NCI-H345 treated with DMSO at 0.1 percent for 48 hours (cell line): ENCODE measurements at regions not wholly inside any gene's neighbourhood (a gene's known extent, or its start where the extent isn't known, plus 50 kb on each side); places are given as distances from the start of the nearest gene placed in this dataset.

Source experiments
- DNase-seq: peaks from one replicate; lab custom pipeline; 2025; ENCODE audit not compliant: unreplicated experiment; lab: John Stamatoyannopoulos, UW

DNA sequence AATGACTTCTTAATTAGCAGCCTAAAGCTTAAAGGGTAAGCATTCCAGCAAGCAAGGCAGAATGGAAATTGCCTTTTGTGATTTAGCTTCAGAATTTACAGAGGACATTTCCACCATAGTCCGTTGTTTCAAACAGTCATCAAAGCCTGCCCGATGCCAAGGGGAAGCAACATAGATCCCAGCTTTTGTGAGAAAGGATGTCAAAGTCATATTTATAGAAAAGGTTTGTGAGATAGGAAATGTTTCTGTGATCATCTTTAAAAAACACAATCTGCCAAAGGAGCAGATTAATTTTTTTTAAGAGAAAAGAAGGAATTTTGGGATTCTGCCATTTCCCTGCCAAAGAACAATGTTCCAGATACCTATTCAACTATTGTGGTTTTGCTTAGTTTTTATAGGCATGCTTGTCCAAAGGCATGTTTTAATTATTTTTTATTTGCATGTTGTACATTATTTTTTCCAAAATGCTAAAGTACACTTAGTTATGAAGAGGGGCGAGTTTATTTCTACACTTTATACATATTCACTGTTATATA lies 346.9 kb downstream of the ZNF608 start:
- no peak for DNase-seq

DNA sequence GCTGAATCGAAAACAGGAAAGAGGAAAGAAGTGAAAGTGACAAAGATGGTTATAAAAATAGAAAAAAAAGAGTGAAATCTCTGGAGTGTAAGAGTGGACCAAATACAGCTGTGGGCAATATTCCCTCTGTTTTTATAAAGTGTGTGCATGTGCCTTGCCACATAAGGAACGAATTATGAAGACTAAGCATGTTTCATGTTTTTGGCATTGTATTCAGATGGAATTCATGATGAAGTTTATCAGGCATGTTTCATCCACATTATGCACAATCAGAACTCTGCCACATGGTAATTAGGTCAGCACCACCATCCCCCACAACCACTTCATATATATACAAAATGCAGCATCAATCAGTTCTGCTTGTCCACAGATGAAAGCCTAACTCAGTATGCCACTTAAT lies 348.0 kb downstream of the ZNF608 start:
- no peak for DNase-seq

DNA sequence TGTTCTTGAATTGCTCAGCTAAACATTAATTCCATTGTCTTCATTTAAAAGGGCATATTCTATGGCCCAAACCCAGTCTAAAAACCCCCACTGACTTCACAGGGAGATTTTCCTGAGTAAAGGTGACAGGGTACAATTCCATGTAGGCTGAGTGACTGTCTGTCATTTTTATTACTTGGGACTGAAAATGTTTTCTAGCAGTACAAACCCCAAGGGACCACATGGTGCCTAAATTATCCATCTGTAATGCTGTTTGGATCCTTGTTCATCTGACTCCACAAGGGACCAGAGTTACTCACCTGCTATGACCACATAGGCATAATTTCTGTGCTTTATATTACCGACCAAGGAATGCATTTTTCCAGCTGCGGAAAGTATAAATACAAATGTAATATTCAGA lies 349.1 kb downstream of the ZNF608 start:
- DNase-seq = no peak

DNA sequence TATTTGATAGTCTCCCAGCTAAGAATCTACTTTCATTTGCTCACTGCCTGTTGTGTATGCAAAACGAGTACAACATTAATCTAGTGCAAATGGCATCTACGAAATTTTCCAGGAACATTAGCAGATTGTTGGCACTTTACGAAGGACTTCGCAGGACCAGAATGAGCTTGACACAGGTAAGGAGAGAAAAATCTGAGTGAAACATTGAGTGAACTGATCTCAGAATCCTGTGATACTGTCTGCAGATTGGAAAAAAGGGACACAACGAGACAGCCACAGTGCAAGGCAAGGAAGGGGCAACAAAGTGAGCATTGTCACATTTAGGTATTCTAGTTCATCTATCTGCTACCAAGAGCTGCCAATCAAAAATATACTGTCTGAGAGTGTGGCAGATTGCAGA lies 350.5 kb downstream of the ZNF608 start:
- no peak for DNase-seq

GRCh38 chr5:124395287-124395686 lies 351.2 kb downstream of the ZNF608 start:
- no peak for DNase-seq

GRCh38 chr5:124394700-124395245 lies 351.7 kb downstream of the ZNF608 start:
- no peak for DNase-seq

- no peak for DNase-seq
These were observed 352.7 kb downstream of the ZNF608 start for GRCh38 chr5:124393584-124394379.

DNA sequence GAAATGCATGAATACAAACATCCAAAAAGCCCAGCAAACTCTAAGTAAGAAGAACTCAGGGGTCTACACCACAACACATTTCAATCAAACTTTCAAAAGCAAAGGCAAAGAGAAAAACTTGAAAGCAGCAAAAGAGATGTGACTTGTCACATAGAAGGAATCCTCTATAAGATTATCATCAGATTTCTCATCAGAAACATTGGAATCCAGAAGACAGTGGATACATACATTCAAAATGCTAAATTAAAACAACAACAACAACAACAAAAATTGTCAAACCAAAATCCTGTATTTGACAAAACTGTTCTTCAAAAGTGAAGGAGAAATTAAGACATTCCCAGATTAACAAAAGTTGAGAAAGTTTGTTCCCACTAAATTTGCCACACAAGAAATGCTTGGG lies 362.7 kb downstream of the ZNF608 start:
- DNase-seq = no peak

DNA sequence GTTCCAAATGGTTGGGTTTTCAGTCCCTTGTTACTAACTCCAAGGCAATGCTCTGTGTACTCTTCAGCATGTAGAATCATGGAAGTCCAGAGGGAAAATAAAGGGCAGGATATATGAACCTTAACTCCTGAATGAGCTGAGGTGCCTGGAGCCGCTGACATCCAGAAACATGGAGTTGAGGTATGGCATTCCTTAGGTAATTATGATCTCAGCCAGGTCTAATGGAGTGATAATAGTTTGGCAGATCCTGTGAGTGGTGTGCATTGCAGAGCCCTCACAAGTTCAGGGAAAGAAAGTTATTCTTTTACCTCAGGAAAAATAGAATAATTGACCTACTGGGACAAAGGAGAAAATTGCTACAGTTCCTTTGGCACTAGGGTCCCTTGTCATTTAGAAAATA lies 369.1 kb downstream of the ZNF608 start:
- no peak for DNase-seq

DNA sequence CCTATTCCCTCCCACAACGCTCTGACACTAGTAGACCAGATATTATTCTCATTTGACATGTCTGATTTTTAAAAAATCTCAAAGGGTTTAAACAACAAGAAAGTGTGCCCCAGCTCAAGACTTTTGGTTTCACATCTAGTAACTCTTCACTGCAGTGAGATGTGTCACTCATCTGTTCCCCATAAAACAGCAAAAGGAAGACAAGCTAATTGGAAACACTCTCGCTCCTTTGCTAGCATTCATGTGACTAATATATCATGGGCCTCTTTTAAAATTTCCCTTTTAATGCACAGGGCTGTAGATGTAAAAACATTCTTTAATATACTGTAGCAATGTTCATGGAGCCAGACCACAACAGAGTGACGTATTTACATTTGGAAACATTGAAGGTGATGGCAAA lies 372.6 kb downstream of the ZNF608 start:
- DNase-seq = no peak

DNA sequence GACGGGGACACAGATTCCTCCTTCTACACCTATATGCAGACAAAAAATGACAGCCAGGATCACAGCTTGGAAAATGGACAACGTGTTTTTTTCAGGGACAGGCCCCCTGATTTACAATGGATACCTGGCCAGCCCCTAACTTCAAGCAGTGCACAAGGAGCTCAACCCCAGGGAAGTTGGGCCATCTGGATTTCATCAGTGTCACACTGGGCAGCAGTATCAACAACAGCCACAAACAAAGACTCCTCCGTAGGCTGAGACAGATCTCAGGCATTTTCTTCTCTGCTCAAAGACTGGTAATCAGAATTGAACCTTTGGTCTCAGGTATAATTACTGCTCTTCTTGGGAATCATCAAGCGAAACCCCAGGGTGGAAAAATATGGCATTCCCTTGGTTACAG lies 374.0 kb downstream of the ZNF608 start:
- no peak for DNase-seq

DNA sequence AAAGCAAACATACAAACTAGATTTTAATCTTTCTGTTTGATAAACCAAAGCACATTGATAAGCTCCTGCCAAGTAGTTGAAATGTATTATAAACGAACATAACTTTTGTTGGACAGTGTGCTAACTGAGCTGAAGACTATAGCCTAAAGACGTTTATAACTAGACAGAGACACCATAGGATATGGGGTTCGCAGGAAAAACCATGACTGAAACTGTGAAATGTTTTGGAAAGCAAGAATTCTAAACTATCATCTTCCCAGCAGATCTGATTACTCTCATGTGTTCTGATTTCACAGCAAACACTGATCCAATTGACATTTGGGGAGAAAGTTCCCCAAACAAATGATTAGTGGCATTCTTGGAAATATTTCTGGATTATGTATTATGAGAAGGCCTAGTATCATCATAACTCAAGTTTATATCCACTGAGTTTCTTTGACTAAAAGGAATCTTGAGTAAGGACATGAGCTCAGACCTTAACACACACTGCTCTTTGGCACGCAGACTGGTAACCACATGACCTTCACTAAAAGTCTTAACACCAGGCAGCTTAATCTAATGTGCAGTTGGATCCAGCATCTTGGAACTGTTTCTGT lies 375.2 kb downstream of the ZNF608 start:
- DNase-seq = no peak

- DNase-seq = no peak
These were observed 375.8 kb downstream of the ZNF608 start for GRCh38 chr5:124370601-124371000.

DNA sequence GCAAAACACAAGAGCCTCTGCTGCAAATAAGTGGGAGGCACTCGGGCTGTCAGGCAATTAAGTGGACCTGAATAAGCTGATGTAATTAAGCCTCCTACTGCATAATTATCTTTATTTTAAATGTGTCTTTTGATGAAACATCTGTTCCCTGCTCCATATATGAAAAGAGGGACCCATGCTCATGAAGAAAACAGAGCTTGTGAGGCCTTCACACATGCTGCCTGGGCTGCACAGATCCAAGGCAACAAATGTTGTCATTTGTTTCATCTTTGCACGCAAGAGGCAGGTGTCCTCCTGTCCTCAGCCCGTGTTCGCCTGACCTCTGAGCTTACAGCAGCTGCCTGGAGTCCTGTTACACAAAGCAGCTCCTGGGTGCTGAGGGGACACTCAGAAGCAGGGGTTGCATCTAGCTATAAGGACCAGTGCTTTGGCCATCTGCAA lies 381.1 kb downstream of the ZNF608 start:
- DNase-seq = peak; percentile 2

DNA sequence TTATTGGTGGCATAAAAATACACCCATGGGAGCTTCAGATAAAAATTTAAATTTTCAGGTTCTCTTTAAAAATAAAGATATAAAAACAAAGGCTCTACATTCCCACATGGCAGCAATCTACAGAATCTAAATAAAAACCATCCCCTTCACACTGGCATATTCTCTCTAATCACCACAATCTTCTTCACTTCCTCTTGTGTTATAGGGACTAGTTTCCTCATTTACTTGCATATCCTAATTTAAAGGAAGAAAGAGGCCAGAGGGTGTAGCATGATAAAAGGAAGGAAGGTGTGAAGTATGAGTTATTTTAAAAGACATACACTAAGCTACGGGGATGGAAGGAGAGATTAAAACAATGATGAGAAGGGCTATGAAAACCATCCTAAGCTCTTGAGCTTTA lies 390.5 kb downstream of the ZNF608 start:
- DNase-seq = no peak

GRCh38 chr5:124353016-124353415 lies 393.4 kb downstream of the ZNF608 start:
- no peak for DNase-seq

DNA sequence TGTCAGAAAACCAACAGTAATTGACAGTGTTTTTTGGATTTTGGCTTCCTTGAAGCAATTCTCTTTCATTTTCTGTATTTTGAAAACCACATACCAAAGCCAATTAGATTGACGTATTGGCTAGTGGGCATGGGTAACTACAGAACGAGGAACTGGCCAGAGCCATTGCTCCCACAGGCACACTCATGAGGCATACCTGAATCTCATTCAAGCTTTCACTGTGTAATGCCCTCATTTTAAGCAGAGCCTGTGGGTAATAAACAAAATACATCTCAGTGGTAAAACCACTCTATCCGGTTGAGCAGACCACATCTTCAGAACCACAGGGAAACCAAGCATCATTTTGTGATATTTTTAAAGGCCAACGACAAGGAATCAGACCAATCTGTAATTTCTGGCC lies 394.1 kb downstream of the ZNF608 start:
- no peak for DNase-seq

GRCh38 chr5:124349931-124350330 lies 396.5 kb downstream of the ZNF608 start:
- no peak for DNase-seq

- DNase-seq = no peak
These were observed 403.0 kb downstream of the ZNF608 start for GRCh38 chr5:124343451-124343867.

DNA sequence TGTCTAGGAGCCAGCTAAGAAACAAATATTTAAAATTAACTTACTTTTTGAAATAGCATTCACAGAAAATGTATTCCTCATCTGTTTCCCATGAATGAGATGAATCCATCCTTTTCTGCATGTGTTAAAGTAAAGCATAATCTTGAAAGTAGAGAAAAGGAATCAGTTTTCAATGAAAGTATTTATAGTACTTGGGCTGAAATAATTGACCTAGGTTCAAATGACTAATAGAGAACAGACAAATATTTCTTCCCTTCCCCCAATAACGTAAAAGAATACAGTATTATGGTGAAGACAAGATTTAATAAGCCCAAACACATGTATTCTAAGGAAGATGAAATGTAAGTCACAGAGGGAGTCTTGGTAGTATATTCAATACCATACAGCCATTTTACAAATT lies 403.5 kb downstream of the ZNF608 start:
- DNase-seq = no peak

DNA sequence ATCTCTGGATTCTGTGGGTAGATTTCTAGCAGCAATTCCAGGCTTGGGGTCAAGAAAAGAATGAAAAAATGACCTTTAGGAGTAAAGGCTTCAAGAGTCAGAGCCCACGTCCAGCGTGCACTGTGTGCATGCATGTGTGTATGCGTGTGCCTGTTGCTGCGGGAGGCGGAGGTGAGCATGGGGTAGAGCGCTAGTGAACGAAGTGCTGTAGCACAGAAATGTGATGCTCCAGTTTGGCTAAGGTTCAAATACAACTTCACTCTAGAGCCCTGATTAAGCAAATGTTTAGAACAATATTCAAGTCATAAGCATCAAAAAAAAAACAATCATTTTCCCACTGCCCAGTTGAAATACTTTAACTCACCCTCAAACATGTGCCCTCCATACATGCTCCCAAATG lies 403.9 kb downstream of the ZNF608 start:
- no peak for DNase-seq

DNA sequence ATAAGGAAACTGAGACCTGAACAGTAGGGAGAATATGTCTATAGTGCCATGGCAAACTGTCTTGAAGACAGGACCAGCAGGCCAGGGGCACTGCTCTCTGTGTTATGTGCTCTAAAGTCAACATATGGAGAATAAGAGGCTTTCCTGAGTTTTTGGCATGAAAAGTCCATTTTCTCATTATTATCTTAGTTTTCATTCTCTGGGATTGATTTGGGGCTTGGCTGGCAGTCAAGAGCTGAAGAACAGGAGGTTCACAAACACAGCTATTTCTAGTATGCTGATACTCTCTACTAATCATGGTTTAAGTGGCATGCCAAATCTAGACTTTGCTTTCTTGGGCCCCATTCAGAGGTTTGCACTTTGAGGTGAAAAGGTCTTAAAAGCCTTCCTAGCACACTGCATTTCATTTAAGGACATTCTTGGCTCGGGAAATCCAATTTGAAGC lies 404.4 kb downstream of the ZNF608 start:
- DNase-seq = no peak
